Urothelium cell line (cell line): ENCODE measurements at regions not wholly inside any gene's neighbourhood (a gene's known extent, or its start where the extent isn't known, plus 50 kb on each side); places are given as distances from the start of the nearest gene placed in this dataset.

Experiments
- DNase-seq: peaks from one replicate; pipeline ENCODE4 v3.0.0; 2011; ENCODE audit warnings: low spot score, mixed read lengths
- FAIRE-seq: peaks from 2 replicates; lab custom pipeline; 2011; peaks lifted over from hg19 to GRCh38; lab: Jason Lieb, UNC

- FAIRE-seq = no peak
- no peak for DNase-seq
Measured at GRCh38 chr5:117486879-117487391, 912.3 kb upstream of the SEMA6A start.

- no peak for DNase-seq
- FAIRE-seq = no peak
Measured at GRCh38 chr5:117486261-117486660, 911.6 kb upstream of the SEMA6A start.

GRCh38 chr5:117475919-117476318 lies 901.3 kb upstream of the SEMA6A start:
- DNase-seq (no peak), FAIRE-seq (no peak)

- DNase-seq (no peak), FAIRE-seq (no peak)
Measured at GRCh38 chr5:117473165-117473564, 898.5 kb upstream of the SEMA6A start.

- FAIRE-seq = no peak
- no peak for DNase-seq
Measured at GRCh38 chr5:117463881-117464570, 889.4 kb upstream of the SEMA6A start.

GRCh38 chr5:117461966-117462365 lies 887.3 kb upstream of the SEMA6A start:
- DNase-seq = no peak
- FAIRE-seq = no peak

GRCh38 chr5:117461403-117461802 lies 886.8 kb upstream of the SEMA6A start:
- DNase-seq (no peak), FAIRE-seq (no peak)

- DNase-seq (no peak), FAIRE-seq (no peak)
Measured at GRCh38 chr5:117457656-117458055, 883.0 kb upstream of the SEMA6A start.

- DNase-seq (no peak), FAIRE-seq (no peak)
Measured at GRCh38 chr5:117456866-117457470, 882.3 kb upstream of the SEMA6A start.

- DNase-seq (peak; percentile 37), FAIRE-seq (peak; percentile 9)
Measured at GRCh38 chr5:117455236-117456233, 880.9 kb upstream of the SEMA6A start.

- FAIRE-seq = no peak
- DNase-seq = peak; percentile 60
Measured at GRCh38 chr5:117454716-117455212, 880.1 kb upstream of the SEMA6A start.

- DNase-seq (no peak), FAIRE-seq (no peak)
Measured at GRCh38 chr5:117436846-117437245, 862.2 kb upstream of the SEMA6A start.

GRCh38 chr5:117435203-117435602 lies 860.6 kb upstream of the SEMA6A start:
- DNase-seq (no peak), FAIRE-seq (no peak)

- DNase-seq (no peak), FAIRE-seq (no peak)
Measured at GRCh38 chr5:117434254-117434653, 859.6 kb upstream of the SEMA6A start.

GRCh38 chr5:117433818-117434217 lies 859.2 kb upstream of the SEMA6A start:
- DNase-seq = no peak
- no peak for FAIRE-seq

GRCh38 chr5:117431091-117431490 lies 856.5 kb upstream of the SEMA6A start:
- FAIRE-seq = no peak
- no peak for DNase-seq

GRCh38 chr5:117425163-117425562 lies 850.5 kb upstream of the SEMA6A start:
- FAIRE-seq = no peak
- DNase-seq = no peak

- no peak for DNase-seq
Measured at GRCh38 chr5:117424559-117424958, 849.9 kb upstream of the SEMA6A start.

GRCh38 chr5:117417501-117417900 lies 842.9 kb upstream of the SEMA6A start:
- FAIRE-seq = no peak

More at GRCh38 chr5:117424559-117424958, 849.9 kb upstream of the SEMA6A start:
- no peak for FAIRE-seq

GRCh38 chr5:117414926-117415325 lies 840.3 kb upstream of the SEMA6A start:
- FAIRE-seq (no peak), DNase-seq (no peak)

More at GRCh38 chr5:117417501-117417900, 842.9 kb upstream of the SEMA6A start:
- DNase-seq = no peak

GRCh38 chr5:117411701-117412100 lies 837.1 kb upstream of the SEMA6A start:
- DNase-seq (no peak), FAIRE-seq (no peak)
